ENCODE measurements at regions not wholly inside any gene's neighbourhood (a gene's known extent, or its start where the extent isn't known, plus 50 kb on each side); places are given as distances from the start of the nearest gene placed in this dataset.

DNA sequence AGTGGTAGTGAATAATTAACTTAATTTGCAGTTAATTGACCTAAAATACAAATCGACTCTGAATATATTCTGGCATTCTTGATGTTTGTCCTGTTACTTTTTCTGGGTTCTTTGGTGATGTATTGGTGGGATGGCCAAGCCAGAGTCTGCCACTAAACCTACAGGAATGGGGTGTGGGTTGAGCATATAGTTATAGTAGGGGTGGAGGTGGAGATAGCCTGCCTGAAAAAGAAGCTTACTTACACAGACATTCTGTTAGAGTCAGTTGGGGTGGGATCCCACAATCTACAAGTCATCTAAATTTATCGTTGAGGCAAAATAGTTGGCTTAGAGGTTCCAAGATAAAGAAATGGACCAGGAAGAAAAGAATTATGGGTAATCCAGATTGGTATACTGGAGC lies 787.7 kb downstream of the TMTC2 start:
- TF ChIP-seq, protein P1, sequence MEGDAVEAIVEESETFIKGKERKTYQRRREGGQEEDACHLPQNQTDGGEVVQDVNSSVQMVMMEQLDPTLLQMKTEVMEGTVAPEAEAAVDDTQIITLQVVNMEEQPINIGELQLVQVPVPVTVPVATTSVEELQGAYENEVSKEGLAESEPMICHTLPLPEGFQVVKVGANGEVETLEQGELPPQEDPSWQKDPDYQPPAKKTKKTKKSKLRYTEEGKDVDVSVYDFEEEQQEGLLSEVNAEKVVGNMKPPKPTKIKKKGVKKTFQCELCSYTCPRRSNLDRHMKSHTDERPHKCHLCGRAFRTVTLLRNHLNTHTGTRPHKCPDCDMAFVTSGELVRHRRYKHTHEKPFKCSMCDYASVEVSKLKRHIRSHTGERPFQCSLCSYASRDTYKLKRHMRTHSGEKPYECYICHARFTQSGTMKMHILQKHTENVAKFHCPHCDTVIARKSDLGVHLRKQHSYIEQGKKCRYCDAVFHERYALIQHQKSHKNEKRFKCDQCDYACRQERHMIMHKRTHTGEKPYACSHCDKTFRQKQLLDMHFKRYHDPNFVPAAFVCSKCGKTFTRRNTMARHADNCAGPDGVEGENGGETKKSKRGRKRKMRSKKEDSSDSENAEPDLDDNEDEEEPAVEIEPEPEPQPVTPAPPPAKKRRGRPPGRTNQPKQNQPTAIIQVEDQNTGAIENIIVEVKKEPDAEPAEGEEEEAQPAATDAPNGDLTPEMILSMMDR (IDR thresholded peaks at IDR 0.05) = no peak
- no peak for TF ChIP-seq POLR2A (IDR thresholded peaks at IDR 0.05)
